ENCODE measurements at regions not wholly inside any gene's neighbourhood (a gene's known extent, or its start where the extent isn't known, plus 50 kb on each side); places are given as distances from the start of the nearest gene placed in this dataset.

GRCh38 chr2:207450186-207450585 lies 79.6 kb upstream of the CREB1 start:
- H3K27me3 ChIP-seq (ENCODE audit: insufficient read depth, low read length, poor library complexity), result no peaks in the 10 kb centered on the region
- no peak overlapping the region for H4K8ac ChIP-seq (ENCODE audit: low read depth, low read length)
- no peaks in the 10 kb centered on the region for H3K79me2 ChIP-seq (ENCODE audit: control insufficient read depth, insufficient read depth, low read length)
- H3K4me3 ChIP-seq (ENCODE audit: low read length), result no peak overlapping the region
- no peak overlapping the region for H3K4me2 ChIP-seq (ENCODE audit: low read length)
- H3K56ac ChIP-seq (ENCODE audit: low read length), result no peak overlapping the region
- no peaks in the 10 kb centered on the region for H3K36me3 ChIP-seq (ENCODE audit: control insufficient read depth, insufficient read depth, low read length)
- no peak for DNase-seq
- no peak overlapping the region for H2BK120ac ChIP-seq (ENCODE audit: low read depth, low read length)
- H3K27ac ChIP-seq (ENCODE audit: low read depth, low read length), result no peak overlapping the region
- no peak overlapping the region for H2BK5ac ChIP-seq (ENCODE audit: low read length)
- no peaks in the 10 kb centered on the region for H3K4me1 ChIP-seq (ENCODE audit: control insufficient read depth, low read depth, low read length)
- H4K5ac ChIP-seq (ENCODE audit: low read length), result no peak overlapping the region
- H3K18ac ChIP-seq (ENCODE audit: low read length), result no peak overlapping the region
- no peak overlapping the region for H2BK15ac ChIP-seq (replicated peaks; ENCODE audit: low read depth)
- no peak overlapping the region for H3K4ac ChIP-seq (ENCODE audit: low read depth, low read length)
- no CpG with 5 or more reads among the region's 1 CpG for WGBS (ENCODE audit: extremely low coverage, insufficient coverage, low lambda C conversion rate)
- no peak overlapping the region for H2AK5ac ChIP-seq (ENCODE audit: low read length)
- no peak overlapping the region for H3K23ac ChIP-seq (ENCODE audit: low read length)
- H3K79me1 ChIP-seq (ENCODE audit: low read length), result no peaks in the 10 kb centered on the region
- no peak overlapping the region for H3K9ac ChIP-seq (ENCODE audit: low read length)

- H2AK5ac ChIP-seq (ENCODE audit: low read length), result no peak overlapping the region
- H3K27ac ChIP-seq (ENCODE audit: low read depth, low read length), result no peak overlapping the region
- H4K8ac ChIP-seq (ENCODE audit: low read depth, low read length), result no peak overlapping the region
- no peak overlapping the region for H2BK120ac ChIP-seq (ENCODE audit: low read depth, low read length)
- H2BK5ac ChIP-seq (ENCODE audit: low read length), result no peak overlapping the region
- no CpG with 5 or more reads among the region's 5 CpGs for WGBS (ENCODE audit: extremely low coverage, insufficient coverage, low lambda C conversion rate)
- H3K4me1 ChIP-seq (ENCODE audit: control insufficient read depth, low read depth, low read length), result peaks cover 2% of the 10 kb centered on the region
- no peaks in the 10 kb centered on the region for H3K79me2 ChIP-seq (ENCODE audit: control insufficient read depth, insufficient read depth, low read length)
- no peaks in the 10 kb centered on the region for H3K79me1 ChIP-seq (ENCODE audit: low read length)
- H3K23ac ChIP-seq (ENCODE audit: low read length), result no peak overlapping the region
- DNase-seq, result no peak
- no peak overlapping the region for H3K18ac ChIP-seq (ENCODE audit: low read length)
- H3K36me3 ChIP-seq (ENCODE audit: control insufficient read depth, insufficient read depth, low read length), result no peaks in the 10 kb centered on the region
- no peak overlapping the region for H3K4ac ChIP-seq (ENCODE audit: low read depth, low read length)
- H2BK15ac ChIP-seq (replicated peaks; ENCODE audit: low read depth), result no peak overlapping the region
- H3K9ac ChIP-seq (ENCODE audit: low read length), result no peak overlapping the region
- H3K56ac ChIP-seq (ENCODE audit: low read length), result no peak overlapping the region
- no peak overlapping the region for H4K5ac ChIP-seq (ENCODE audit: low read length)
- no peaks in the 10 kb centered on the region for H3K27me3 ChIP-seq (ENCODE audit: insufficient read depth, low read length, poor library complexity)
- no peak overlapping the region for H3K4me2 ChIP-seq (ENCODE audit: low read length)
- H3K4me3 ChIP-seq (ENCODE audit: low read length), result no peak overlapping the region
Measured at GRCh38 chr2:207458582-207458981, 71.2 kb upstream of the CREB1 start.

GRCh38 chr2:207459990-207460757 lies 69.6 kb upstream of the CREB1 start:
- no peak overlapping the region for H3K4ac ChIP-seq (ENCODE audit: low read depth, low read length)
- peak overlapping the region; percentile 33 for H2BK5ac ChIP-seq (ENCODE audit: low read length)
- peaks cover 2% of the 10 kb centered on the region for H3K4me1 ChIP-seq (ENCODE audit: control insufficient read depth, low read depth, low read length)
- H2BK120ac ChIP-seq (ENCODE audit: low read depth, low read length), result no peak overlapping the region
- no peak overlapping the region for H3K4me2 ChIP-seq (ENCODE audit: low read length)
- H3K18ac ChIP-seq (ENCODE audit: low read length), result peak overlapping the region; percentile 54
- H2AK5ac ChIP-seq (ENCODE audit: low read length), result no peak overlapping the region
- H3K36me3 ChIP-seq (ENCODE audit: control insufficient read depth, insufficient read depth, low read length), result no peaks in the 10 kb centered on the region
- no peak overlapping the region for H3K27ac ChIP-seq (ENCODE audit: low read depth, low read length)
- H3K56ac ChIP-seq (ENCODE audit: low read length), result no peak overlapping the region
- no peaks in the 10 kb centered on the region for H3K79me1 ChIP-seq (ENCODE audit: low read length)
- peak; percentile 82 for DNase-seq
- no CpG with 5 or more reads among the region's 7 CpGs for WGBS (ENCODE audit: extremely low coverage, insufficient coverage, low lambda C conversion rate)
- no peak overlapping the region for H3K4me3 ChIP-seq (ENCODE audit: low read length)
- no peak overlapping the region for H2BK15ac ChIP-seq (replicated peaks; ENCODE audit: low read depth)
- no peak overlapping the region for H4K5ac ChIP-seq (ENCODE audit: low read length)
- no peaks in the 10 kb centered on the region for H3K79me2 ChIP-seq (ENCODE audit: control insufficient read depth, insufficient read depth, low read length)
- H3K27me3 ChIP-seq (ENCODE audit: insufficient read depth, low read length, poor library complexity), result no peaks in the 10 kb centered on the region
- no peak overlapping the region for H3K23ac ChIP-seq (ENCODE audit: low read length)
- peak overlapping the region; percentile 15 for H4K8ac ChIP-seq (ENCODE audit: low read depth, low read length)
- H3K9ac ChIP-seq (ENCODE audit: low read length), result no peak overlapping the region

- no peak overlapping the region for H3K23ac ChIP-seq (ENCODE audit: low read length)
- H3K36me3 ChIP-seq (ENCODE audit: control insufficient read depth, insufficient read depth, low read length), result no peaks in the 10 kb centered on the region
- no peak overlapping the region for H3K9ac ChIP-seq (ENCODE audit: low read length)
- H3K56ac ChIP-seq (ENCODE audit: low read length), result no peak overlapping the region
- no CpG with 5 or more reads among the region's 8 CpGs for WGBS (ENCODE audit: extremely low coverage, insufficient coverage, low lambda C conversion rate)
- no peak overlapping the region for H3K4me2 ChIP-seq (ENCODE audit: low read length)
- H2BK120ac ChIP-seq (ENCODE audit: low read depth, low read length), result no peak overlapping the region
- H2BK5ac ChIP-seq (ENCODE audit: low read length), result no peak overlapping the region
- H3K79me1 ChIP-seq (ENCODE audit: low read length), result no peaks in the 10 kb centered on the region
- H3K79me2 ChIP-seq (ENCODE audit: control insufficient read depth, insufficient read depth, low read length), result no peaks in the 10 kb centered on the region
- H3K4ac ChIP-seq (ENCODE audit: low read depth, low read length), result no peak overlapping the region
- H3K27me3 ChIP-seq (ENCODE audit: insufficient read depth, low read length, poor library complexity), result no peaks in the 10 kb centered on the region
- H3K4me3 ChIP-seq (ENCODE audit: low read length), result no peak overlapping the region
- H3K18ac ChIP-seq (ENCODE audit: low read length), result no peak overlapping the region
- DNase-seq, result no peak
- H2AK5ac ChIP-seq (ENCODE audit: low read length), result no peak overlapping the region
- no peak overlapping the region for H4K5ac ChIP-seq (ENCODE audit: low read length)
- H4K8ac ChIP-seq (ENCODE audit: low read depth, low read length), result no peak overlapping the region
- H2BK15ac ChIP-seq (replicated peaks; ENCODE audit: low read depth), result no peak overlapping the region
- H3K27ac ChIP-seq (ENCODE audit: low read depth, low read length), result no peak overlapping the region
- H3K4me1 ChIP-seq (ENCODE audit: control insufficient read depth, low read depth, low read length), result peaks cover 2% of the 10 kb centered on the region
Measured at GRCh38 chr2:207463433-207463832, 66.3 kb upstream of the CREB1 start.

GRCh38 chr2:207464007-207464406 lies 65.8 kb upstream of the CREB1 start:
- no peak for DNase-seq
- no peak overlapping the region for H4K8ac ChIP-seq (ENCODE audit: low read depth, low read length)
- H3K56ac ChIP-seq (ENCODE audit: low read length), result no peak overlapping the region
- H3K4me2 ChIP-seq (ENCODE audit: low read length), result no peak overlapping the region
- no peaks in the 10 kb centered on the region for H3K79me2 ChIP-seq (ENCODE audit: control insufficient read depth, insufficient read depth, low read length)
- H3K27ac ChIP-seq (ENCODE audit: low read depth, low read length), result no peak overlapping the region
- peaks cover 2% of the 10 kb centered on the region for H3K4me1 ChIP-seq (ENCODE audit: control insufficient read depth, low read depth, low read length)
- H2BK5ac ChIP-seq (ENCODE audit: low read length), result no peak overlapping the region
- no peak overlapping the region for H2BK120ac ChIP-seq (ENCODE audit: low read depth, low read length)
- H2AK5ac ChIP-seq (ENCODE audit: low read length), result no peak overlapping the region
- no peak overlapping the region for H4K5ac ChIP-seq (ENCODE audit: low read length)
- H3K9ac ChIP-seq (ENCODE audit: low read length), result no peak overlapping the region
- H2BK15ac ChIP-seq (replicated peaks; ENCODE audit: low read depth), result no peak overlapping the region
- no peaks in the 10 kb centered on the region for H3K27me3 ChIP-seq (ENCODE audit: insufficient read depth, low read length, poor library complexity)
- H3K4me3 ChIP-seq (ENCODE audit: low read length), result no peak overlapping the region
- H3K23ac ChIP-seq (ENCODE audit: low read length), result no peak overlapping the region
- no peaks in the 10 kb centered on the region for H3K36me3 ChIP-seq (ENCODE audit: control insufficient read depth, insufficient read depth, low read length)
- WGBS (ENCODE audit: extremely low coverage, insufficient coverage, low lambda C conversion rate), result no CpG with 5 or more reads among the region's 10 CpGs
- H3K18ac ChIP-seq (ENCODE audit: low read length), result no peak overlapping the region
- no peaks in the 10 kb centered on the region for H3K79me1 ChIP-seq (ENCODE audit: low read length)
- no peak overlapping the region for H3K4ac ChIP-seq (ENCODE audit: low read depth, low read length)

GRCh38 chr2:207465894-207466293 lies 63.9 kb upstream of the CREB1 start:
- Histone ChIP-seq H3K9ac (ENCODE audit: low read length) (no peak overlapping the region), H3K79me1 (ENCODE audit: low read length) (no peaks in the 10 kb centered on the region), H3K27ac (ENCODE audit: low read depth, low read length) (no peak overlapping the region), H2BK120ac (ENCODE audit: low read depth, low read length) (no peak overlapping the region), H2BK5ac (ENCODE audit: low read length) (no peak overlapping the region), H3K27me3 (ENCODE audit: insufficient read depth, low read length, poor library complexity) (no peaks in the 10 kb centered on the region), H3K79me2 (ENCODE audit: control insufficient read depth, insufficient read depth, low read length) (no peaks in the 10 kb centered on the region), H2BK15ac (replicated peaks; ENCODE audit: low read depth) (no peak overlapping the region), H4K5ac (ENCODE audit: low read length) (no peak overlapping the region), H3K4me2 (ENCODE audit: low read length) (no peak overlapping the region), H3K4ac (ENCODE audit: low read depth, low read length) (no peak overlapping the region), H3K56ac (ENCODE audit: low read length) (no peak overlapping the region), H4K8ac (ENCODE audit: low read depth, low read length) (no peak overlapping the region), H2AK5ac (ENCODE audit: low read length) (no peak overlapping the region), H3K23ac (ENCODE audit: low read length) (no peak overlapping the region), H3K4me1 (ENCODE audit: control insufficient read depth, low read depth, low read length) (no peaks in the 10 kb centered on the region), H3K4me3 (ENCODE audit: low read length) (no peak overlapping the region), H3K18ac (ENCODE audit: low read length) (peak overlapping the region; percentile 69), H3K36me3 (ENCODE audit: control insufficient read depth, insufficient read depth, low read length) (no peaks in the 10 kb centered on the region)
- DNase-seq, result no peak
- no CpG with 5 or more reads among the region's 1 CpG for WGBS (ENCODE audit: extremely low coverage, insufficient coverage, low lambda C conversion rate)

Data from mesendoderm (in vitro differentiated cells).